ENCODE measurements at regions not wholly inside any gene's neighbourhood (a gene's known extent, or its start where the extent isn't known, plus 50 kb on each side); places are given as distances from the start of the nearest gene placed in this dataset.

- H3K4me1 ChIP-seq (ENCODE audit: control insufficient read depth, insufficient read depth, low read length): no peaks in the 10 kb centered on the region
- DNase-seq (ENCODE audit: low read depth, low spot score) (no peak), ATAC-seq (no peak)
- H3K36me3 ChIP-seq (ENCODE audit: control insufficient read depth, insufficient read depth, low read length): no peaks in the 10 kb centered on the region
- no TSS peak for BruUV-seq (replicated peaks)
- no peaks in the 10 kb centered on the region for H3K9me3 ChIP-seq (ENCODE audit: control insufficient read depth, insufficient read depth, low read depth, low read length)
- intact Hi-C loops (cut with micrococcal nuclease; ENCODE audit: unreplicated experiment) (no loop called here), in situ Hi-C loops (cut with HindIII; ENCODE audit: low pct_unique_long_range_greater_than_20kb, low sequenced_read_pairs) (no loop called here)
- CTCF ChIA-PET: no interaction called here
- no peak overlapping the region for H3K27ac ChIP-seq (ENCODE audit: low read length)
- TF ChIP-seq SIN3A (IDR thresholded peaks at IDR 0.05; ENCODE audit: borderline replicate concordance, insufficient read depth, low read depth, low read length): no peak
- TF ChIP-seq CTCF (IDR thresholded peaks at IDR 0.05): no peak
- no peak for TF ChIP-seq POLR2AphosphoS5 (IDR thresholded peaks at IDR 0.05; ENCODE audit: low read depth, low read length)
- TF ChIP-seq, protein P1, sequence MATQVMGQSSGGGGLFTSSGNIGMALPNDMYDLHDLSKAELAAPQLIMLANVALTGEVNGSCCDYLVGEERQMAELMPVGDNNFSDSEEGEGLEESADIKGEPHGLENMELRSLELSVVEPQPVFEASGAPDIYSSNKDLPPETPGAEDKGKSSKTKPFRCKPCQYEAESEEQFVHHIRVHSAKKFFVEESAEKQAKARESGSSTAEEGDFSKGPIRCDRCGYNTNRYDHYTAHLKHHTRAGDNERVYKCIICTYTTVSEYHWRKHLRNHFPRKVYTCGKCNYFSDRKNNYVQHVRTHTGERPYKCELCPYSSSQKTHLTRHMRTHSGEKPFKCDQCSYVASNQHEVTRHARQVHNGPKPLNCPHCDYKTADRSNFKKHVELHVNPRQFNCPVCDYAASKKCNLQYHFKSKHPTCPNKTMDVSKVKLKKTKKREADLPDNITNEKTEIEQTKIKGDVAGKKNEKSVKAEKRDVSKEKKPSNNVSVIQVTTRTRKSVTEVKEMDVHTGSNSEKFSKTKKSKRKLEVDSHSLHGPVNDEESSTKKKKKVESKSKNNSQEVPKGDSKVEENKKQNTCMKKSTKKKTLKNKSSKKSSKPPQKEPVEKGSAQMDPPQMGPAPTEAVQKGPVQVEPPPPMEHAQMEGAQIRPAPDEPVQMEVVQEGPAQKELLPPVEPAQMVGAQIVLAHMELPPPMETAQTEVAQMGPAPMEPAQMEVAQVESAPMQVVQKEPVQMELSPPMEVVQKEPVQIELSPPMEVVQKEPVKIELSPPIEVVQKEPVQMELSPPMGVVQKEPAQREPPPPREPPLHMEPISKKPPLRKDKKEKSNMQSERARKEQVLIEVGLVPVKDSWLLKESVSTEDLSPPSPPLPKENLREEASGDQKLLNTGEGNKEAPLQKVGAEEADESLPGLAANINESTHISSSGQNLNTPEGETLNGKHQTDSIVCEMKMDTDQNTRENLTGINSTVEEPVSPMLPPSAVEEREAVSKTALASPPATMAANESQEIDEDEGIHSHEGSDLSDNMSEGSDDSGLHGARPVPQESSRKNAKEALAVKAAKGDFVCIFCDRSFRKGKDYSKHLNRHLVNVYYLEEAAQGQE (IDR thresholded peaks at IDR 0.05; ENCODE audit: insufficient read depth in 1 of 2, low read depth in 2 of 2, low read length in 1 of 2): no peak
- TF ChIP-seq TCF7L2 (IDR thresholded peaks at IDR 0.05; ENCODE audit: low read depth, low read length): no peak
- H3K27me3 ChIP-seq (ENCODE audit: control insufficient read depth, insufficient read depth, low read length): no peaks in the 10 kb centered on the region
- POLR2A ChIA-PET: no interaction called here
- no peak overlapping the region for H3K4me3 ChIP-seq (ENCODE audit: low read depth in 2 of 2, low read length in 2 of 2)
Observed at GRCh38 chr4:20580907-20581306, 119.4 kb upstream of the PACRGL start.

- H3K4me3 ChIP-seq (ENCODE audit: low read depth in 2 of 2, low read length in 2 of 2): no peak overlapping the region
- DNase-seq (ENCODE audit: low read depth, low spot score): no peak
- no peaks in the 10 kb centered on the region for H3K9me3 ChIP-seq (ENCODE audit: control insufficient read depth, insufficient read depth, low read depth, low read length)
- no peaks in the 10 kb centered on the region for H3K36me3 ChIP-seq (ENCODE audit: control insufficient read depth, insufficient read depth, low read length)
- TF ChIP-seq POLR2AphosphoS5 (IDR thresholded peaks at IDR 0.05; ENCODE audit: low read depth, low read length): no peak
- no peak for TF ChIP-seq CTCF (IDR thresholded peaks at IDR 0.05)
- TF ChIP-seq SIN3A (IDR thresholded peaks at IDR 0.05; ENCODE audit: borderline replicate concordance, insufficient read depth, low read depth, low read length): no peak
- intact Hi-C loops (cut with micrococcal nuclease; ENCODE audit: unreplicated experiment): no loop called here
- in situ Hi-C loops (cut with HindIII; ENCODE audit: low pct_unique_long_range_greater_than_20kb, low sequenced_read_pairs): no loop called here
- H3K4me1 ChIP-seq (ENCODE audit: control insufficient read depth, insufficient read depth, low read length): no peaks in the 10 kb centered on the region
- ChIA-PET POLR2A (no interaction called here), CTCF (no interaction called here)
- no peaks in the 10 kb centered on the region for H3K27me3 ChIP-seq (ENCODE audit: control insufficient read depth, insufficient read depth, low read length)
- no peak overlapping the region for H3K27ac ChIP-seq (ENCODE audit: low read length)
- no TSS peak for BruUV-seq (replicated peaks)
- ATAC-seq: no peak
Observed at GRCh38 chr4:20589436-20589835, 110.8 kb upstream of the PACRGL start.

DNA sequence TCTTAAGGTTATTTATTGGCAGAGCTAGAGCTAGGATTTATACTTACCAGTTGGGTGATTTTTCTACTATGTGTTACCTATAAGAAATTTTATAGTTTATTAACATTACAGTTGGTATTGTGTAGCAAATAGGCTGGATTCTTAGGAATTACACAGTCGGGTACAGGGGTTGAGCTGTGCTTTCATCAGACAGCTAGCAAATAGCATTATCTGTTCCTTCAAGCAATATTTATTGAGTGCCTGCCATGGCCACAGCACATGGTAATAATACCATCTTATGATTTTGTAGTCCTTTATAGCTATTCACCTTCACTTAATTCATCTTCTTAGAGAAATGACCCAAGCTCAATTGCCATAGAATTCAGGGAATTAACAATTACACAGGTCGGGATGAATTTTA is 109.4 kb upstream of the PACRGL start:
- intact Hi-C loops (cut with micrococcal nuclease; ENCODE audit: unreplicated experiment) (no loop called here), in situ Hi-C loops (cut with HindIII; ENCODE audit: low pct_unique_long_range_greater_than_20kb, low sequenced_read_pairs) (no loop called here)
- Histone ChIP-seq H3K27ac (ENCODE audit: low read length) (no peak overlapping the region), H3K9me3 (ENCODE audit: control insufficient read depth, insufficient read depth, low read depth, low read length) (no peaks in the 10 kb centered on the region), H3K27me3 (ENCODE audit: control insufficient read depth, insufficient read depth, low read length) (no peaks in the 10 kb centered on the region), H3K4me1 (ENCODE audit: control insufficient read depth, insufficient read depth, low read length) (no peaks in the 10 kb centered on the region), H3K4me3 (ENCODE audit: low read depth in 2 of 2, low read length in 2 of 2) (no peak overlapping the region), H3K36me3 (ENCODE audit: control insufficient read depth, insufficient read depth, low read length) (no peaks in the 10 kb centered on the region)
- CTCF ChIA-PET: no interaction called here
- TF ChIP-seq, protein P1 (IDR thresholded peaks at IDR 0.05; ENCODE audit: insufficient read depth in 1 of 2, low read depth in 2 of 2, low read length in 1 of 2): no peak
- TF ChIP-seq CTCF (IDR thresholded peaks at IDR 0.05) (no peak), POLR2AphosphoS5 (IDR thresholded peaks at IDR 0.05; ENCODE audit: low read depth, low read length) (no peak), TCF7L2 (IDR thresholded peaks at IDR 0.05; ENCODE audit: low read depth, low read length) (no peak), SIN3A (IDR thresholded peaks at IDR 0.05; ENCODE audit: borderline replicate concordance, insufficient read depth, low read depth, low read length) (no peak)
- BruUV-seq (replicated peaks): no TSS peak
- ATAC-seq (no peak), DNase-seq (ENCODE audit: low read depth, low spot score) (no peak)
- POLR2A ChIA-PET: no interaction called here
